HEK293 (cell line): ENCODE measurements at regions not wholly inside any gene's neighbourhood (a gene's known extent, or its start where the extent isn't known, plus 50 kb on each side); places are given as distances from the start of the nearest gene placed in this dataset.

Experiments used
- CTCF ChIP-seq: fragments of 450-650 bp; formaldehyde crosslinking; IDR thresholded peaks from 2 replicates; pipeline ENCODE4 v1.5.1; 2016; ENCODE audit warnings: missing biosample characterization, missing genetic modification characterization
- HOXA7 ChIP-seq: sonication (generic); formaldehyde crosslinking; IDR thresholded peaks from 2 replicates; pipeline ENCODE4 v1.8.1; 2022; ENCODE audit warnings: missing genetic modification reagents, borderline replicate concordance
- KLF1 ChIP-seq: fragments of 450-650 bp; formaldehyde crosslinking; IDR thresholded peaks from 2 replicates; pipeline ENCODE4 v1.5.1; 2016; ENCODE audit warnings: missing biosample characterization, missing genetic modification characterization
- SETDB1 ChIP-seq: IDR thresholded peaks from one replicate; pipeline ENCODE4 v1.6.1; 2017; ENCODE audit warnings: mild to moderate bottlenecking, low read length, moderate library complexity, mixed read lengths; ENCODE audit not compliant: insufficient read length
- SP2 ChIP-seq: fragments of 450-650 bp; formaldehyde crosslinking; IDR thresholded peaks from 2 replicates; pipeline ENCODE4 v1.5.1; 2016; ENCODE audit warnings: missing biosample characterization, missing genetic modification characterization
- ZNF114 ChIP-seq: fragments of 450-650 bp; formaldehyde crosslinking; IDR thresholded peaks from 2 replicates; pipeline ENCODE4 v1.5.0; 2017; ENCODE audit warnings: missing biosample characterization, missing genetic modification characterization

GRCh38 chr11:31943056-31943780 is 132.1 kb upstream of the PAX6 start:
- no peak for TF ChIP-seq SP2
- no peak for TF ChIP-seq CTCF (tag by site-specific recombination)
- TF ChIP-seq HOXA7: no peak
- no peak for TF ChIP-seq KLF1
- no peak for TF ChIP-seq ZNF114 (tag by site-specific recombination)
- TF ChIP-seq SETDB1: no peak
